Bone marrow (tissue), 2 donors: ENCODE measurements at regions not wholly inside any gene's neighbourhood (a gene's known extent, or its start where the extent isn't known, plus 50 kb on each side); places are given as distances from the start of the nearest gene placed in this dataset.

Experiments used
- DNase-seq, 2 donors: peaks; one replicate each; lab custom pipeline; 2025; lab: John Stamatoyannopoulos, UW

GRCh38 chr2:5990086-5990485, 297.9 kb downstream of the SOX11 start:
- DNase-seq, result no peak

- no peak for DNase-seq
These were observed 299.3 kb downstream of the SOX11 start for GRCh38 chr2:5991305-5991968.

GRCh38 chr2:5995832-5996231, 303.6 kb downstream of the SOX11 start:
- DNase-seq, result no peak

GRCh38 chr2:6008186-6008585, 316.0 kb downstream of the SOX11 start:
- no peak for DNase-seq

GRCh38 chr2:6008726-6009125, 316.5 kb downstream of the SOX11 start:
- no peak for DNase-seq

- DNase-seq, result no peak
These were observed 318.0 kb downstream of the SOX11 start for GRCh38 chr2:6010163-6010562.

GRCh38 chr2:6011921-6012320, 319.7 kb downstream of the SOX11 start:
- DNase-seq, result no peak

- DNase-seq, result no peak
These were observed 325.6 kb downstream of the SOX11 start for GRCh38 chr2:6017736-6018286.

GRCh38 chr2:6024229-6024628, 332.0 kb downstream of the SOX11 start:
- DNase-seq, result no peak

GRCh38 chr2:6024784-6025183, 332.6 kb downstream of the SOX11 start:
- DNase-seq, result no peak

GRCh38 chr2:6025391-6025790, 333.2 kb downstream of the SOX11 start:
- DNase-seq, result no peak

- no peak for DNase-seq
These were observed 334.9 kb downstream of the SOX11 start for GRCh38 chr2:6027066-6027465.

- no peak for DNase-seq
These were observed 339.1 kb downstream of the SOX11 start for GRCh38 chr2:6031200-6031867.

- no peak for DNase-seq
These were observed 344.0 kb downstream of the SOX11 start for GRCh38 chr2:6036211-6036610.

- no peak for DNase-seq
These were observed 351.1 kb downstream of the SOX11 start for GRCh38 chr2:6043238-6043637.

- no peak for DNase-seq
These were observed 360.5 kb downstream of the SOX11 start for GRCh38 chr2:6052649-6053048.

GRCh38 chr2:6053743-6054142, 361.6 kb downstream of the SOX11 start:
- DNase-seq, result no peak

- no peak for DNase-seq
These were observed 362.0 kb downstream of the SOX11 start for GRCh38 chr2:6054161-6054671.

GRCh38 chr2:6060992-6061663, 368.9 kb downstream of the SOX11 start:
- no peak for DNase-seq

GRCh38 chr2:6064757-6065156, 372.6 kb downstream of the SOX11 start:
- DNase-seq, result no peak

- DNase-seq, result no peak
These were observed 373.5 kb downstream of the SOX11 start for GRCh38 chr2:6065703-6066102.

- no peak for DNase-seq
These were observed 374.9 kb downstream of the SOX11 start for GRCh38 chr2:6067089-6067488.

- no peak for DNase-seq
These were observed 375.6 kb downstream of the SOX11 start for GRCh38 chr2:6067806-6068205.
